Endodermal cell (in vitro differentiated cells): ENCODE measurements at regions not wholly inside any gene's neighbourhood (a gene's known extent, or its start where the extent isn't known, plus 50 kb on each side); places are given as distances from the start of the nearest gene placed in this dataset.

ENCODE experiments used
- DNase-seq: peaks from one replicate; pipeline ENCODE4 v3.0.0-alpha.2; 2017
- H3K27ac ChIP-seq: 2 replicates; pipeline ENCODE4 v1.5.1; 2013; ENCODE audit warnings: mild to moderate bottlenecking, low read depth, low read length, moderate library complexity
- H3K27me3 ChIP-seq: 2 replicates; pipeline ENCODE4 v1.6.1; 2013; ENCODE audit warnings: mild to moderate bottlenecking, low read length, moderate library complexity; ENCODE audit not compliant: insufficient read depth, control insufficient read depth, poor library complexity, severe bottlenecking
- H3K36me3 ChIP-seq: 2 replicates; pipeline ENCODE4 v1.7.0; 2013; ENCODE audit warnings: mild to moderate bottlenecking, low read length, moderate library complexity; ENCODE audit not compliant: control insufficient read depth, insufficient read depth
- H3K4me1 ChIP-seq: one replicate; pipeline ENCODE4 v1.7.0; 2013; ENCODE audit warnings: low read length; ENCODE audit not compliant: control insufficient read depth, insufficient read depth
- H3K4me3 ChIP-seq: 2 replicates; pipeline ENCODE4 v1.5.1; 2013; ENCODE audit warnings: mild to moderate bottlenecking, low read length, moderate library complexity
- H3K9ac ChIP-seq: 2 replicates; pipeline ENCODE4 v1.6.1; 2013; ENCODE audit warnings: mild to moderate bottlenecking, low read length, moderate library complexity; ENCODE audit not compliant: poor library complexity, severe bottlenecking; ENCODE audit errors: extremely low read depth
- H3K9me3 ChIP-seq: 2 replicates; pipeline ENCODE4 v1.6.1; 2013; ENCODE audit warnings: mild to moderate bottlenecking, low read length, moderate library complexity; ENCODE audit not compliant: control insufficient read depth
- H3K27ac Mint-ChIP-seq: 2 replicates; pipeline ENCODE4 v1.8.0; 2020; ENCODE audit warnings: mixed read lengths
- H3K27me3 Mint-ChIP-seq: 2 replicates; pipeline ENCODE4 v1.8.0; 2021; ENCODE audit warnings: mild to moderate bottlenecking, mixed read lengths; ENCODE audit not compliant: insufficient read depth
- H3K36me3 Mint-ChIP-seq: 2 replicates; pipeline ENCODE4 v1.8.0; 2020; ENCODE audit warnings: low read depth, mixed read lengths
- H3K4me1 Mint-ChIP-seq: 2 replicates; pipeline ENCODE4 v1.8.0; 2020; ENCODE audit warnings: mixed read lengths
- H3K4me3 Mint-ChIP-seq: 2 replicates; pipeline ENCODE4 v1.8.0; 2020; ENCODE audit warnings: mild to moderate bottlenecking, moderate library complexity, mixed read lengths
- H3K9me3 Mint-ChIP-seq: 2 replicates; pipeline ENCODE4 v1.8.0; 2020; ENCODE audit warnings: mild to moderate bottlenecking, mixed read lengths
- WGBS, 2 experiments: methylation state at CpG; one replicate each; pipeline versions ENCODE4 v1.1.5 to v1.1.7; 2013; ENCODE audit warnings: missing lambda C conversion rate in 2 of 2, mixed read lengths in 1 of 2; ENCODE audit not compliant: insufficient coverage in 1 of 2, insufficient read length in 1 of 2; 5-methylcytosine and 5-hydroxymethylcytosine counted together
- TF ChIP-seq, protein P1 (sequence below): fragments of 200-600 bp; sonication (generic); conservative IDR thresholded peaks from 2 replicates; pipeline ENCODE4 v1.5.0; 2021; ENCODE audit warnings: antibody characterized with exemption, mild to moderate bottlenecking

DNA sequence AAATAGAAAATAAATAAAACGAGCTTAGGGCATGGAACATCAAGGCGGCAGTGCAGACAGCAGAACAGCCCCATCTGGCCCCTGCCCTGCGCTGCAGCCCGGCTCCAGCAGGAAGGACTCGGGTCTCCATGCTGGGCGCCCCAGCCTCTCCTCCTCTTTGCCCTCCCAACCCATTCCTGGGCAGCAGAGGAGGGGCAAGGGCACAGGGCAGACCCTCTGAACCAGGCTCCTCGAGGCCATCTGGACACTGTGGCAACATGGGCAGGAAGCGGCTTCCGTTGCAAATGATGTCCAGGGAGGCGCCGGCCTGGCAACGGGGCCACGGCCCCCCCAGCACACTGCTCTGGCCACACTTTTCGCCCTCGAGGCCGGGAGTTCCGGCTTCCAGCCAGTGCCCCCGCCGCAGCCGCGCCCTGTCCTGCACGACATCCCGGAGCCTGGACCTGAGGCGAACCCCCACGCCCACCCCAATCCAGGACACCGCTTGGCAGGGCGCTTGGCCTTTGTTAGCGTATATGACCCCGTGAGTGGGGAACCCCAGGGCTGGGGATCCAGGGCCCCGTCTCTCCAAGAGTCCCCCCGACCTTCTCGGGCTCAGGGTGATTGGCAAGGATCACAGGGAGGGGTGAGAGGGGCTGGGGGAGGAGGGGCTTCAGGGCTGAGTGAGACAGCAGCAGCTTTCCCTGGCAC, 192.1 kb downstream of the IGLL1 start:
- H3K27me3 ChIP-seq: no peaks in the 10 kb centered on the region
- H3K27me3 Mint-ChIP-seq: peaks cover 8% of the 10 kb centered on the region
- no peak overlapping the region for H3K9ac ChIP-seq
- H3K9me3 ChIP-seq: no peaks in the 10 kb centered on the region
- peak; percentile 36 for DNase-seq
- H3K36me3 Mint-ChIP-seq: no peaks in the 10 kb centered on the region
- H3K36me3 ChIP-seq: no peaks in the 10 kb centered on the region
- H3K27ac Mint-ChIP-seq: no peak overlapping the region
- no peak overlapping the region for H3K4me3 Mint-ChIP-seq
- TF ChIP-seq, protein P1, sequence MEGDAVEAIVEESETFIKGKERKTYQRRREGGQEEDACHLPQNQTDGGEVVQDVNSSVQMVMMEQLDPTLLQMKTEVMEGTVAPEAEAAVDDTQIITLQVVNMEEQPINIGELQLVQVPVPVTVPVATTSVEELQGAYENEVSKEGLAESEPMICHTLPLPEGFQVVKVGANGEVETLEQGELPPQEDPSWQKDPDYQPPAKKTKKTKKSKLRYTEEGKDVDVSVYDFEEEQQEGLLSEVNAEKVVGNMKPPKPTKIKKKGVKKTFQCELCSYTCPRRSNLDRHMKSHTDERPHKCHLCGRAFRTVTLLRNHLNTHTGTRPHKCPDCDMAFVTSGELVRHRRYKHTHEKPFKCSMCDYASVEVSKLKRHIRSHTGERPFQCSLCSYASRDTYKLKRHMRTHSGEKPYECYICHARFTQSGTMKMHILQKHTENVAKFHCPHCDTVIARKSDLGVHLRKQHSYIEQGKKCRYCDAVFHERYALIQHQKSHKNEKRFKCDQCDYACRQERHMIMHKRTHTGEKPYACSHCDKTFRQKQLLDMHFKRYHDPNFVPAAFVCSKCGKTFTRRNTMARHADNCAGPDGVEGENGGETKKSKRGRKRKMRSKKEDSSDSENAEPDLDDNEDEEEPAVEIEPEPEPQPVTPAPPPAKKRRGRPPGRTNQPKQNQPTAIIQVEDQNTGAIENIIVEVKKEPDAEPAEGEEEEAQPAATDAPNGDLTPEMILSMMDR: no peak
- peaks cover 7% of the 10 kb centered on the region for H3K4me1 Mint-ChIP-seq
- no peaks in the 10 kb centered on the region for H3K9me3 Mint-ChIP-seq
- H3K4me1 ChIP-seq: no peaks in the 10 kb centered on the region
- no peak overlapping the region for H3K4me3 ChIP-seq
- no peak overlapping the region for H3K27ac ChIP-seq
- whole genome bisulfite sequencing, 2 experiments: 96 to 100% methylated on average over 7 to 32 of the region's 32 CpGs

DNA sequence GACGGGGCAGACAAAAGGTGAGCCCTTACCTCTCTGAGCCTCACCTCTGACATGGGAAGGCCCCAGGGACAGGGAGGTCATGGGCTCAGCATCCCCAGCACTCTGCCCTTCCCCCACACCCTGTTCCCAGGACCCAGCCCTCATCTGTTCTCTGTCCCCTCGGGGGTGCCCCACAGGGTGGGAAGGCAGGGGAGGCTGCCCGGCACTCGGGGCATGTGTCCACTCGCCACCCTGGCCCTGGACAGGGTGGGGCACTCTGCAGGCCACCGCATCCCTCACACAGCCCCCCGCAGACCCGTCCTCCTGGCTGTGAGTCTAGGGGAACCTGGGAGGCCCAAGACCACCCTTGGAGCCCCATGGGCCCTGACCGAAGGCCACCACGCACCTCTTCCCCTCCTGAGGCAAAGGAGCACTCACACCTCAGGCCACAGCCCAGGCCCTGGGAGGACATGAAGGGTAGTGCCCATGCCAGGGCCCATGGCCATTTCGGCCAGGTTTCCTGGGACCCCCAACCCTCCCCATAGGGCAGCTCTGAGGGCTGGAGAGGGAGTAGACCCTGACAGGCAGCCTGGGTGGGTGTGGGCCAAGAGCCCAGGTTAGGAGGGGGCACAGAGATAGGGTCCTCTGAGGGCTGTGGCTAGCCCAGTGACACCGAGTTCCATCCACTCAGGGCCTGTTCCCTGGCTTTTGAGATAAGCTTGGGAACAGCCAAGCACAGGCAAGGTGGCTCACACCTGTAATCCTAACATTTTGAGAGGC, 193.1 kb downstream of the IGLL1 start:
- Mint-ChIP-seq H3K27ac (no peak overlapping the region), H3K36me3 (no peaks in the 10 kb centered on the region), H3K27me3 (peaks cover 12% of the 10 kb centered on the region), H3K9me3 (no peaks in the 10 kb centered on the region), H3K4me1 (peaks cover 7% of the 10 kb centered on the region), H3K4me3 (no peak overlapping the region)
- 91 to 100% methylated on average over 4 to 12 of the region's 12 CpGs for WGBS, 2 experiments
- no peak for DNase-seq
- no peak overlapping the region for H3K4me3 ChIP-seq
- TF ChIP-seq, protein P1: no peak
- no peaks in the 10 kb centered on the region for H3K9me3 ChIP-seq
- no peaks in the 10 kb centered on the region for H3K27me3 ChIP-seq
- no peak overlapping the region for H3K9ac ChIP-seq
- no peak overlapping the region for H3K27ac ChIP-seq
- no peaks in the 10 kb centered on the region for H3K36me3 ChIP-seq
- H3K4me1 ChIP-seq: no peaks in the 10 kb centered on the region

DNA sequence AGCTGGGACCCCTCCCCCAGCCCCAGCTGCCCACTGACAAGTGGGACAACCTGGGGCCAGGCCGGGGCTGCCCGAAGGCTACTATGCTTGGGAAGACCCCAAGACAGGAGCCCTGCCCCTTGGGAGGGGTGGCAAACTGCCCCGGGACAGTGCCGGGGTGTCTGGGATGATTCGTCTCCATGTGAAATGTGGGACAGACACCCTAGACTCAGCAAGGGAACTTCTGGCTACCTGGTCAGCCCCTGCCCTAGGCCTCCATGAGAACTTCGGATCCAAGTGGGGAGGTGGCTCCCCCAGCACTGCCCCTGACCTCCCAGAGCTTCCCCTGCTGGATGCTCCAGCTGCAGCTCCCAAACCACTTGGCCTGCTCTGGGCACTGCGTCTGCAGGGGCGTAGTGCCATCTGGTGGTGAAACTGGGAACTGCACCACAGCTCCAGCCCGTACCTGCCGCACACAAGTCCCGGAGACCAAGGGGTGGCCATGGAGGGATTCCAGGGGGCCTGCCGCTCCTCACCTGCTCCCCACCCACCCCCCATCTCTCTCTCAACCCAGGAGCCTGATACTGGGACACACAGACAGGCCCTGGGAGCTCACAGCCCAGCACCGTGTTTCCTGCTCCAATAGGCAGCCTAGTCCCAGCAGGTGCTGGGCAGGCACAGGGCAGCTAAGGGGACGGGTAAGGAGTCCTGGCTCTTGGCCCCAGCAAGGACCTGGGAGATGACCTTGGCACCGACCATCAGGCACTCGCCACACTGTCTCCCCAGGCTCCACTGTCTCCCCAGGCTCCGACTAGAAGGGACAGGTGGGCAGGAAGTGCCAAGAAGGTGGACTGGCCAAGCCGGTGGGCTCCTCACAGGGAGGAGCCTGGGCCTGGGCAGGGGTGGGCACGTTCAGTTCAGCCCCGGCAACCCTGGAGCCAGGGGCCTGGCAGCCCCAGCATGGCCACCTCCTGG, 194.1 kb downstream of the IGLL1 start:
- Histone ChIP-seq H3K9me3 (no peaks in the 10 kb centered on the region), H3K9ac (no peak overlapping the region), H3K27me3 (no peaks in the 10 kb centered on the region), H3K4me3 (no peak overlapping the region), H3K36me3 (no peaks in the 10 kb centered on the region), H3K4me1 (no peaks in the 10 kb centered on the region), H3K27ac (no peak overlapping the region)
- Mint-ChIP-seq H3K36me3 (no peaks in the 10 kb centered on the region), H3K27me3 (peaks cover 16% of the 10 kb centered on the region), H3K4me3 (no peak overlapping the region), H3K27ac (no peak overlapping the region), H3K9me3 (no peaks in the 10 kb centered on the region), H3K4me1 (peaks cover 7% of the 10 kb centered on the region)
- WGBS, 2 experiments: 41 to 47% methylated on average over 14 to 20 of the region's 20 CpGs
- DNase-seq: peak; percentile 97
- TF ChIP-seq, protein P1: peak; percentile 98
